ENCODE measurements at regions not wholly inside any gene's neighbourhood (a gene's known extent, or its start where the extent isn't known, plus 50 kb on each side); places are given as distances from the start of the nearest gene placed in this dataset.

GRCh38 chr4:10983268-10983667 is 298.7 kb upstream of the CLNK start:
- no peak overlapping the region for H3K27ac ChIP-seq (ENCODE audit: low read depth in 1 of 2, low read length in 2 of 2)
- H3K27me3 ChIP-seq (ENCODE audit: control insufficient read depth in 4 of 4, insufficient read depth in 4 of 4, low read length in 3 of 4): no peaks in the 10 kb centered on the region
- TF ChIP-seq EGR1 (IDR thresholded peaks at IDR 0.05; ENCODE audit: low read depth in 2 of 2): no peak
- TF ChIP-seq ATF3 (IDR thresholded peaks at IDR 0.05): no peak
- TF ChIP-seq SP1 (IDR thresholded peaks at IDR 0.05): no peak
- no peak for TF ChIP-seq ZBTB33 (IDR thresholded peaks at IDR 0.05)
- TF ChIP-seq TAF1 (conservative IDR thresholded peaks at IDR 0.05): no peak
- peaks cover 0 to 6% (median 2%) of the 10 kb centered on the region in 4 donors for H3K9me3 ChIP-seq (ENCODE audit: control insufficient read depth in 4 of 4, low read length in 3 of 4)
- H3K4me3 ChIP-seq (ENCODE audit: low read depth in 1 of 3, low read length in 3 of 3): no peak overlapping the region
- 44% methylated on average over 2 of the region's 2 CpGs for WGBS
- no peaks in the 10 kb centered on the region for H3K36me3 ChIP-seq (ENCODE audit: control insufficient read depth in 4 of 4, insufficient read depth in 3 of 4, low read depth in 1 of 4, low read length in 3 of 4)
- H3K4me1 ChIP-seq (ENCODE audit: control insufficient read depth in 4 of 4, insufficient read depth in 4 of 4, low read length in 3 of 4): no peaks in the 10 kb centered on the region
- H3K9ac ChIP-seq (ENCODE audit: low read depth in 1 of 2, low read length in 2 of 2): no peak overlapping the region
- no peak for DNase-seq (ENCODE audit: low spot score)

- no peak overlapping the region for H3K4me3 ChIP-seq (ENCODE audit: low read depth in 1 of 3, low read length in 3 of 3)
- peaks cover 0 to 5% (median 1%) of the 10 kb centered on the region in 4 donors for H3K9me3 ChIP-seq (ENCODE audit: control insufficient read depth in 4 of 4, low read length in 3 of 4)
- no peak overlapping the region for H3K9ac ChIP-seq (ENCODE audit: low read depth in 1 of 2, low read length in 2 of 2)
- H3K36me3 ChIP-seq (ENCODE audit: control insufficient read depth in 4 of 4, insufficient read depth in 3 of 4, low read depth in 1 of 4, low read length in 3 of 4): no peaks in the 10 kb centered on the region
- TF ChIP-seq HNF4G (IDR thresholded peaks at IDR 0.05) (no peak), GABPA (IDR thresholded peaks at IDR 0.05 in 1 of 2, conservative IDR thresholded peaks at IDR 0.05 in 1 of 2) (no peak), FOXA2 (IDR thresholded peaks at IDR 0.05) (no peak), SP1 (IDR thresholded peaks at IDR 0.05) (no peak), CTCF (IDR thresholded peaks at IDR 0.05; ENCODE audit: low read depth, low read length, missing input control) (no peak), NR2F2 (IDR thresholded peaks at IDR 0.05) (no peak), REST (IDR thresholded peaks at IDR 0.05) (no peak), RAD21 (IDR thresholded peaks at IDR 0.05) (no peak), ATF3 (IDR thresholded peaks at IDR 0.05) (no peak), TAF1 (conservative IDR thresholded peaks at IDR 0.05) (no peak), YY1 (IDR thresholded peaks at IDR 0.05) (no peak), HNF4A (conservative IDR thresholded peaks at IDR 0.05) (no peak), FOXA1 (IDR thresholded peaks at IDR 0.05) (no peak), MAX (IDR thresholded peaks at IDR 0.05) (no peak)
- H3K4me1 ChIP-seq (ENCODE audit: control insufficient read depth in 4 of 4, insufficient read depth in 4 of 4, low read length in 3 of 4): no peaks in the 10 kb centered on the region
- no peaks in the 10 kb centered on the region for H3K27me3 ChIP-seq (ENCODE audit: control insufficient read depth in 4 of 4, insufficient read depth in 4 of 4, low read length in 3 of 4)
- H3K27ac ChIP-seq (ENCODE audit: low read depth in 1 of 2, low read length in 2 of 2): no peak overlapping the region
- DNase-seq (ENCODE audit: low spot score): no peak
- 16% methylated on average over 2 of the region's 2 CpGs for WGBS
Measured at GRCh38 chr4:10982305-10982704, 297.7 kb upstream of the CLNK start.

Data from liver (tissue), 8 donors.